GM12878 (cell line): ENCODE measurements at regions not wholly inside any gene's neighbourhood (a gene's known extent, or its start where the extent isn't known, plus 50 kb on each side); places are given as distances from the start of the nearest gene placed in this dataset.

Source experiments
- ATAC-seq: fragments of 200-7000 bp; cut with Tn5 transposase; 3 replicates; pipeline ENCODE4 v1.9.1; 2020; ENCODE audit warnings: mild to moderate bottlenecking, moderate library complexity
- BruUV-seq: library from RNA; stranded (reverse); fragments of 400-500 nt; replicated peaks from 2 replicates; lab custom pipeline; 2021; lab: Mats Ljungman, UMichigan
- CTCF ChIA-PET: fragments of 300-600 bp; sonication (Branson Sonifier 250); formaldehyde crosslinking; extraction: SDS; loops from one replicate; lab custom pipeline; 2021; ENCODE audit warnings: inconsistent platforms; lab: Yijun Ruan, JAX
- POLR2A ChIA-PET: fragments of 350-600 bp; formaldehyde crosslinking; extraction: SDS; loops from one replicate; lab custom pipeline; 2021; ENCODE audit warnings: inconsistent platforms; lab: Charles Lee
- RAD21 ChIA-PET: fragments of 300-600 bp; sonication (Branson Sonifier 250); formaldehyde crosslinking; loops from one replicate; lab custom pipeline; 2023; ENCODE audit warnings: antibody characterized with exemption; ENCODE audit not compliant: unreplicated experiment; lab: Charles Lee
- SMC1A ChIA-PET: fragments of 300-600 bp; sonication (Branson Sonifier 250); formaldehyde crosslinking; loops from one replicate; lab custom pipeline; 2023; ENCODE audit not compliant: unreplicated experiment, uncharacterized antibody; lab: Charles Lee
- DNase-seq: peaks from one replicate; pipeline ENCODE4 v3.0.0-alpha.2; 2011; ENCODE audit warnings: low read depth, low spot score
- FAIRE-seq: peaks from 3 replicates; lab custom pipeline; 2011; peaks lifted over from hg19 to GRCh38; lab: Jason Lieb, UNC
- H2AFZ ChIP-seq: 2 replicates; pipeline ENCODE4 v1.6.0; 2011; ENCODE audit warnings: low read depth, low read length, control low read depth; ENCODE audit not compliant: control insufficient read depth
- H3K27ac ChIP-seq: 2 replicates; pipeline ENCODE4 v1.5.1; 2011; ENCODE audit warnings: control low read depth; ENCODE audit not compliant: control insufficient read depth, insufficient read depth
- H3K27me3 ChIP-seq, 2 experiments: replicated peaks in 1 of 2; 2 replicates each; pipeline versions ENCODE4 v1.6.0 to v1.6.1; 2011; ENCODE audit warnings: low read length in 1 of 2; ENCODE audit not compliant: control insufficient read depth in 2 of 2, insufficient read depth in 2 of 2
- H3K36me3 ChIP-seq, 2 experiments: 2 replicates each; pipeline ENCODE4 v1.5.1; 2011; ENCODE audit warnings: low read length in 1 of 2; ENCODE audit not compliant: control insufficient read depth in 2 of 2, insufficient read depth in 2 of 2
- H3K4me1 ChIP-seq: 2 replicates; pipeline ENCODE4 v1.6.1; 2011; ENCODE audit warnings: mild to moderate bottlenecking, low read length, moderate library complexity, mixed read lengths; ENCODE audit not compliant: control insufficient read depth, insufficient read depth
- H3K4me2 ChIP-seq: 2 replicates; pipeline ENCODE4 v1.6.0; 2011; ENCODE audit warnings: control low read depth; ENCODE audit not compliant: control insufficient read depth, insufficient read depth
- H3K4me3 ChIP-seq: fragments of 200-600 bp; sonication (generic); 2 replicates; pipeline ENCODE4 v1.5.1; 2016
- H3K79me2 ChIP-seq: 2 replicates; pipeline ENCODE4 v1.6.0; 2011; ENCODE audit warnings: low read length; ENCODE audit not compliant: control insufficient read depth, insufficient read depth
- H3K9ac ChIP-seq: 2 replicates; pipeline ENCODE4 v1.8.0; 2011; ENCODE audit warnings: low read length, control low read depth, mixed read lengths; ENCODE audit not compliant: control insufficient read depth, insufficient read depth
- H3K9me3 ChIP-seq: replicated peaks from 3 replicates; pipeline ENCODE4 v1.5.1; 2011; ENCODE audit warnings: mild to moderate bottlenecking, low read length; ENCODE audit not compliant: control insufficient read depth, insufficient read depth
- H4K20me1 ChIP-seq: 2 replicates; pipeline ENCODE4 v1.6.0; 2011; ENCODE audit not compliant: control insufficient read depth, insufficient read depth
- ASH2L ChIP-seq: fragments of 300-600, 200-600 bp; sonication (generic); IDR thresholded peaks from 2 replicates; pipeline ENCODE4 v1.6.1; 2017; ENCODE audit warnings: low read depth, mild to moderate bottlenecking, borderline replicate concordance
- EP300 ChIP-seq, 2 experiments: fragments of 150-350 bp in 1 of 2; IDR thresholded peaks; 2 replicates each; pipeline ENCODE4 v1.6.1; 2011 to 2012; ENCODE audit warnings: low read depth in 2 of 2, low read length in 2 of 2, borderline replicate concordance in 1 of 2, improper control_type of control experiment in 1 of 2, inconsistent platforms in 1 of 2; ENCODE audit not compliant: control insufficient read depth in 1 of 2
- MTA3 ChIP-seq: IDR thresholded peaks from 2 replicates; pipeline ENCODE4 v1.6.1; 2012; ENCODE audit warnings: low read length, inconsistent platforms, borderline replicate concordance
- NR2F1 ChIP-seq: fragments of 450-650 bp; conservative IDR thresholded peaks from 2 replicates; pipeline ENCODE4 v1.6.1; 2017; ENCODE audit warnings: mild to moderate bottlenecking
- TCF12 ChIP-seq: IDR thresholded peaks from 2 replicates; pipeline ENCODE4 v1.6.1; 2011; ENCODE audit warnings: low read depth, mild to moderate bottlenecking, low read length
- ZNF384 ChIP-seq: IDR thresholded peaks from 2 replicates; pipeline ENCODE4 v1.6.1; 2012; ENCODE audit warnings: low read depth, mild to moderate bottlenecking, low read length, improper control_type of control experiment, borderline replicate concordance
- ZNF687 ChIP-seq: fragments of 450-650 bp; IDR thresholded peaks from 2 replicates; pipeline ENCODE4 v1.6.1; 2017; ENCODE audit warnings: mild to moderate bottlenecking, moderate library complexity
- ZSCAN29 ChIP-seq: fragments of 450-650 bp; IDR thresholded peaks from 2 replicates; pipeline ENCODE4 v1.6.1; 2017; ENCODE audit warnings: mild to moderate bottlenecking, moderate library complexity
- WGBS: methylation state at CpG from one replicate; pipeline ENCODE4 v1.1.6; 2016; ENCODE audit warnings: low lambda C conversion rate; ENCODE audit not compliant: insufficient replicate concordance, insufficient coverage; ENCODE audit errors: missing lambda C conversion rate; 5-methylcytosine and 5-hydroxymethylcytosine counted together
- in situ Hi-C: fragments of 300-500 bp; cut with MboI; formaldehyde crosslinking; loops from 9 replicates; pipeline ENCODE4 v1.14.3; 2018; ENCODE audit warnings: mixed read lengths
- intact Hi-C: fragments of 100-400 bp; cut with micrococcal nuclease; formaldehyde crosslinking; loops from one replicate; pipeline ENCODE4 v1.14.2; 2022; ENCODE audit not compliant: unreplicated experiment
- TF ChIP-seq, protein P1 (sequence below): fragments of 450-650 bp; IDR thresholded peaks from 2 replicates; pipeline ENCODE4 v1.6.1; 2014; ENCODE audit warnings: mild to moderate bottlenecking

DNA sequence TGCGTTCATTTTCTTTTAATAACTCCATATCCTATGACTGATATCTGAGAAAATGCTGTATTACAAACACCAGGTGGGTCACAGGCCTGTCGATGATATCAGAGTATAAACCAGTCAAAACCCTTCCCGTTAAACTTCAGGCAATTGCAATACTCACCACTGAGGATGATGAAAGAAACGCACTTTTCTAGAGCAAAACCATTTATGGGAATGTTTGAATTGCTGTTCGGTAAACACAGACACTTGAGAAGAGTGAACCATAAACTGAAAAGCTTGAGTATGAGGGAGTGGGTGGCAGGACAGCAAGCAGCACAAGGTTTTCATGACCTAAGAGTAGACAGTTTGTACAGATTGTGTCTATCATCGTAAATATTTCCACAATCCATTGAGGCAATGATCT lies 139.8 kb upstream of the CEP126 start:
- no peak for FAIRE-seq

More for the DNA sequence above, 139.8 kb upstream of the CEP126 start:
- no TSS peak for BruUV-seq
- TF ChIP-seq NR2F1 (no peak), MTA3 (no peak), ASH2L (no peak), ZSCAN29 (no peak), ZNF687 (no peak), ZNF384 (no peak), EP300 (IDR thresholded peaks at IDR 0.05; ENCODE audit: borderline replicate concordance in 1 of 2, control insufficient read depth in 1 of 2, low read depth in 2 of 2, low read length in 2 of 2) (no peak), TCF12 (no peak)
- TF ChIP-seq, protein P1, sequence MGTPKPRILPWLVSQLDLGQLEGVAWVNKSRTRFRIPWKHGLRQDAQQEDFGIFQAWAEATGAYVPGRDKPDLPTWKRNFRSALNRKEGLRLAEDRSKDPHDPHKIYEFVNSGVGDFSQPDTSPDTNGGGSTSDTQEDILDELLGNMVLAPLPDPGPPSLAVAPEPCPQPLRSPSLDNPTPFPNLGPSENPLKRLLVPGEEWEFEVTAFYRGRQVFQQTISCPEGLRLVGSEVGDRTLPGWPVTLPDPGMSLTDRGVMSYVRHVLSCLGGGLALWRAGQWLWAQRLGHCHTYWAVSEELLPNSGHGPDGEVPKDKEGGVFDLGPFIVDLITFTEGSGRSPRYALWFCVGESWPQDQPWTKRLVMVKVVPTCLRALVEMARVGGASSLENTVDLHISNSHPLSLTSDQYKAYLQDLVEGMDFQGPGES: no peak
- no peaks in the 10 kb centered on the region for H3K4me1 ChIP-seq
- DNase-seq (no peak), ATAC-seq (no peak)
- ChIA-PET POLR2A (no interaction called here), RAD21 (no interaction called here), CTCF (no interaction called here), SMC1A (no interaction called here)
- H3K27ac ChIP-seq: no peak overlapping the region
- intact Hi-C loops (no loop called here), in situ Hi-C loops (no loop called here)
- H3K4me3 ChIP-seq: no peak overlapping the region
- no peaks in the 10 kb centered on the region for H3K36me3 ChIP-seq
- no peaks in the 10 kb centered on the region; the same call in 2 of the 3 replicates for H3K9me3 ChIP-seq
- no peak overlapping the region for H3K4me2 ChIP-seq
- H2AFZ ChIP-seq: no peak overlapping the region
- H3K27me3 ChIP-seq: no peaks in the 10 kb centered on the region
- H3K9ac ChIP-seq: no peak overlapping the region
- H3K79me2 ChIP-seq: no peaks in the 10 kb centered on the region
- H4K20me1 ChIP-seq: no peaks in the 10 kb centered on the region
- 4% methylated on average over 6 of the region's 6 CpGs for WGBS
